Body of pancreas (tissue), 4 donors: ENCODE measurements at regions not wholly inside any gene's neighbourhood (a gene's known extent, or its start where the extent isn't known, plus 50 kb on each side); places are given as distances from the start of the nearest gene placed in this dataset.

Experiments
- ATAC-seq: fragments of 150-250 bp; one replicate; pipeline ENCODE4 v1.9.1; 2016
- DNase-seq, 4 donors: peaks; one replicate each; pipeline ENCODE4 v3.0.0-alpha.2; 2019
- H3K27ac ChIP-seq, 4 donors: fragments of 200-600 bp; sonication (generic); 1 replicate in 3 of 4; 2 replicates in 1 of 4; pipeline versions ENCODE4 v1.5.1 to v1.6.1; 2016 to 2019; ENCODE audit warnings: mild to moderate bottlenecking in 1 of 4, mixed read lengths in 1 of 4, moderate library complexity in 1 of 4
- H3K27me3 ChIP-seq, 2 donors: fragments of 200-600 bp; sonication (generic); one replicate each; pipeline ENCODE4 v1.6.0; 2016; ENCODE audit warnings: mild to moderate bottlenecking in 1 of 2
- H3K36me3 ChIP-seq, 2 donors: fragments of 200-600 bp; sonication (generic); replicated peaks in 1 of 2; 2 replicates each; pipeline ENCODE4 v1.5.1; 2016; ENCODE audit warnings: low read depth in 2 of 2; ENCODE audit not compliant: insufficient read depth in 1 of 2
- H3K4me1 ChIP-seq: fragments of 200-600 bp; sonication (generic); one replicate; pipeline ENCODE4 v1.6.0; 2016
- H3K4me3 ChIP-seq, 2 donors: fragments of 200-600 bp; sonication (generic); 1 replicate in 1 of 2; 2 replicates in 1 of 2; pipeline ENCODE4 v1.5.1; 2016 to 2019
- H3K9me3 ChIP-seq, 3 donors: fragments of 200-600 bp; sonication (generic); 1 replicate in 2 of 3; 2 replicates in 1 of 3; pipeline ENCODE4 v1.5.1; 2016
- CTCF ChIP-seq, 7 experiments: fragments of 450-650 bp in 4 of 7; fragments of 200-600 bp in 3 of 7; sonication (generic) in 3 of 7; IDR thresholded peaks; one replicate each; pipeline ENCODE4 v1.5.1; 2016 to 2019; ENCODE audit warnings: antibody characterized with exemption in 7 of 7
- POLR2A ChIP-seq, 3 donors: fragments of 450-650 bp; IDR thresholded peaks; one replicate each; pipeline ENCODE4 v1.6.1; 2016; ENCODE audit warnings: antibody characterized with exemption in 3 of 3, mild to moderate bottlenecking in 2 of 3
- WGBS, 2 donors: methylation state at CpG; one replicate each; pipeline ENCODE4 v1.1.5; 2017; 5-methylcytosine and 5-hydroxymethylcytosine counted together
- intact Hi-C: fragments of 100-400 bp; cut with DNase I; formaldehyde crosslinking; loops from one replicate; pipeline ENCODE4 v1.15.1; 2023

- H3K27me3 ChIP-seq, result no peaks in the 10 kb centered on the region
- TF ChIP-seq CTCF (IDR thresholded peaks at IDR 0.05) (no peak), POLR2A (IDR thresholded peaks at IDR 0.05) (no peak)
- no peak overlapping the region for H3K4me3 ChIP-seq
- H3K27ac ChIP-seq, result no peak overlapping the region
- intact Hi-C loops, result no loop called here
- DNase-seq (no peak), ATAC-seq (no peak)
- no peaks in the 10 kb centered on the region for H3K36me3 ChIP-seq
- H3K4me1 ChIP-seq, result peaks cover 6% of the 10 kb centered on the region
- H3K9me3 ChIP-seq, result no peaks in the 10 kb centered on the region
- 60 to 73% methylated on average over 4 of the region's 4 CpGs for WGBS, 2 donors
Measured at GRCh38 chr5:93107805-93108520, 473.1 kb downstream of the NR2F1-AS1 start.

GRCh38 chr5:93107141-93107540 is 473.9 kb downstream of the NR2F1-AS1 start:
- Histone ChIP-seq H3K9me3 (no peaks in the 10 kb centered on the region), H3K36me3 (no peaks in the 10 kb centered on the region), H3K4me1 (peaks cover 6% of the 10 kb centered on the region), H3K27ac (no peak overlapping the region), H3K4me3 (no peak overlapping the region), H3K27me3 (no peaks in the 10 kb centered on the region)
- ATAC-seq, result no peak
- 21 to 24% methylated on average over 1 of the region's 1 CpG for WGBS, 2 donors
- no peak for TF ChIP-seq POLR2A (IDR thresholded peaks at IDR 0.05)
- no peak for TF ChIP-seq CTCF (IDR thresholded peaks at IDR 0.05)
- intact Hi-C loops, result no loop called here
- no peak for DNase-seq

GRCh38 chr5:93101661-93102060 is 479.4 kb downstream of the NR2F1-AS1 start:
- intact Hi-C loops, result no loop called here
- no peaks in the 10 kb centered on the region for H3K9me3 ChIP-seq
- no peak for TF ChIP-seq POLR2A (IDR thresholded peaks at IDR 0.05)
- TF ChIP-seq CTCF (IDR thresholded peaks at IDR 0.05), result no peak
- H3K27me3 ChIP-seq, result no peaks in the 10 kb centered on the region
- no peaks in the 10 kb centered on the region for H3K4me1 ChIP-seq
- no peaks in the 10 kb centered on the region for H3K36me3 ChIP-seq
- H3K27ac ChIP-seq, result no peak overlapping the region
- no peak overlapping the region for H3K4me3 ChIP-seq
- ATAC-seq, result no peak
- DNase-seq, result no peak
- 92 to 97% methylated on average over 2 of the region's 2 CpGs for WGBS, 2 donors

GRCh38 chr5:93100976-93101375 is 480.0 kb downstream of the NR2F1-AS1 start:
- no peak for ATAC-seq
- no peak for TF ChIP-seq POLR2A (IDR thresholded peaks at IDR 0.05)
- TF ChIP-seq CTCF (IDR thresholded peaks at IDR 0.05), result no peak

GRCh38 chr5:93100428-93100827 is 480.6 kb downstream of the NR2F1-AS1 start:
- H3K36me3 ChIP-seq, result no peaks in the 10 kb centered on the region
- ATAC-seq (no peak), DNase-seq (no peak)
- no peak overlapping the region for H3K4me3 ChIP-seq
- TF ChIP-seq POLR2A (IDR thresholded peaks at IDR 0.05), result no peak
- TF ChIP-seq CTCF (IDR thresholded peaks at IDR 0.05), result no peak
- no peaks in the 10 kb centered on the region for H3K4me1 ChIP-seq
- no peak overlapping the region for H3K27ac ChIP-seq
- H3K27me3 ChIP-seq, result no peaks in the 10 kb centered on the region
- no peaks in the 10 kb centered on the region for H3K9me3 ChIP-seq
- intact Hi-C loops, result no loop called here

More at GRCh38 chr5:93100976-93101375, 480.0 kb downstream of the NR2F1-AS1 start:
- no peaks in the 10 kb centered on the region for H3K27me3 ChIP-seq
- no peaks in the 10 kb centered on the region for H3K4me1 ChIP-seq
- intact Hi-C loops, result no loop called here
- no peak for DNase-seq
- H3K36me3 ChIP-seq, result no peaks in the 10 kb centered on the region
- H3K9me3 ChIP-seq, result no peaks in the 10 kb centered on the region
- no peak overlapping the region for H3K27ac ChIP-seq
- H3K4me3 ChIP-seq, result no peak overlapping the region
